ENCODE measurements at regions not wholly inside any gene's neighbourhood (a gene's known extent, or its start where the extent isn't known, plus 50 kb on each side); places are given as distances from the start of the nearest gene placed in this dataset.

DNA sequence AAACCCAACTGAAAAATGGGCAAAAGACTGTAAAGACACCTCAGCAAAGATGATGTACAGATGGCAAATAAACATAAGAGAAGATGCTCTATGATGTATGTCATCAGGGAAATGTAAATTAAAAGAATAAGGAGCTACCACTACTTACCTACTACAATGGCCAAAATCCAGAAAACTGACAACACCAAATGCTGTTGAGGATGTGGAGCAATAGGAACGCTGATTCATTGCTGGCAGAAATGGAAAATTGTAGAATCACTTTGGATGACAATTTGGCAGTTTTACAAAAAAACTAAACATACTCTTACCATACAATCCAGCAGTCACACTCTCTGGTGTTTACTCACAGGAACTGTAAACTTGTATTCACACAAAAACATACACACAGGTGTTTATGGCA lies 222.3 kb upstream of the LDB2 start:
- no peak for TF ChIP-seq EZH2 (IDR thresholded peaks at IDR 0.05; ENCODE audit: low read length, missing control alignments)
- TF ChIP-seq, protein P1, sequence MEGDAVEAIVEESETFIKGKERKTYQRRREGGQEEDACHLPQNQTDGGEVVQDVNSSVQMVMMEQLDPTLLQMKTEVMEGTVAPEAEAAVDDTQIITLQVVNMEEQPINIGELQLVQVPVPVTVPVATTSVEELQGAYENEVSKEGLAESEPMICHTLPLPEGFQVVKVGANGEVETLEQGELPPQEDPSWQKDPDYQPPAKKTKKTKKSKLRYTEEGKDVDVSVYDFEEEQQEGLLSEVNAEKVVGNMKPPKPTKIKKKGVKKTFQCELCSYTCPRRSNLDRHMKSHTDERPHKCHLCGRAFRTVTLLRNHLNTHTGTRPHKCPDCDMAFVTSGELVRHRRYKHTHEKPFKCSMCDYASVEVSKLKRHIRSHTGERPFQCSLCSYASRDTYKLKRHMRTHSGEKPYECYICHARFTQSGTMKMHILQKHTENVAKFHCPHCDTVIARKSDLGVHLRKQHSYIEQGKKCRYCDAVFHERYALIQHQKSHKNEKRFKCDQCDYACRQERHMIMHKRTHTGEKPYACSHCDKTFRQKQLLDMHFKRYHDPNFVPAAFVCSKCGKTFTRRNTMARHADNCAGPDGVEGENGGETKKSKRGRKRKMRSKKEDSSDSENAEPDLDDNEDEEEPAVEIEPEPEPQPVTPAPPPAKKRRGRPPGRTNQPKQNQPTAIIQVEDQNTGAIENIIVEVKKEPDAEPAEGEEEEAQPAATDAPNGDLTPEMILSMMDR (conservative IDR thresholded peaks at IDR 0.05 in 1 of 2, IDR thresholded peaks at IDR 0.05 in 1 of 2; ENCODE audit: low read depth in 1 of 2, low read length in 2 of 2) = no peak
- Histone ChIP-seq H3K79me2 (ENCODE audit: control insufficient read depth, insufficient read depth, low read length) (no peaks in the 10 kb centered on the region), H3K36me3 (ENCODE audit: control insufficient read depth, insufficient read depth, low read length) (no peaks in the 10 kb centered on the region), H2AFZ (ENCODE audit: low read length) (no peak overlapping the region), H3K9ac (ENCODE audit: insufficient read depth, low read length) (no peak overlapping the region), H3K9me3 (ENCODE audit: control insufficient read depth, insufficient read depth, low read depth, low read length) (no peaks in the 10 kb centered on the region), H3K4me3 (replicated peaks in 1 of 4; ENCODE audit: control extremely low read depth in 1 of 4, insufficient read depth in 1 of 4, low read depth in 3 of 4, low read length in 4 of 4) (no peak overlapping the region), H4K20me1 (ENCODE audit: control insufficient read depth, extremely low read depth, insufficient read depth, low read length) (no peaks in the 10 kb centered on the region), H3K27ac (ENCODE audit: insufficient read depth, low read length) (no peak overlapping the region), H3K4me2 (ENCODE audit: extremely low read depth, insufficient read depth, low read length) (no peak overlapping the region), H3K4me1 (ENCODE audit: control insufficient read depth, extremely low read depth, insufficient read depth, low read length) (peaks cover 2% of the 10 kb centered on the region), H3K27me3 (ENCODE audit: control insufficient read depth, insufficient read depth, low read length) (no peaks in the 10 kb centered on the region)
- peak in 1 of 2 donors; percentile 66 for DNase-seq (ENCODE audit: low read depth in 2 of 2)

DNA sequence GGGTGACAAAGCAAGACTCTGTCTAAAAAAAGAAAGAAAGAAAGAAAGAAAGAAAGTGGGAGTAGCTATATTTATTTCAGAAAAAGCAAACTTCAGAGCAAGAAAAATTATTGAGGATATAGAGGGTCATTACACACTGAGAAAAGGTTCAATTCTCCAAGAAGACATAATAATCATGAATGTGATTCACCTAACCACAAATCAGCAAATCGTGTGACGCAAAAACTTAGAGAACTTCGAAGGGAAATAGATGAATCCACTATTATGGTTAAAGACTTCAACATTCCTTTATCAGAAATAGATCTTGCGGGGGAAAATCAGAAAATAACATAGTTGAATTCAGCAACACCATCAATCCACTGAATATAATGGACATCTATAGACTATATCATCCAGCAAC lies 219.3 kb upstream of the LDB2 start:
- H2AFZ ChIP-seq (ENCODE audit: low read length) = no peak overlapping the region
- H3K27me3 ChIP-seq (ENCODE audit: control insufficient read depth, insufficient read depth, low read length) = no peaks in the 10 kb centered on the region
- H3K9me3 ChIP-seq (ENCODE audit: control insufficient read depth, insufficient read depth, low read depth, low read length) = no peaks in the 10 kb centered on the region
- no peaks in the 10 kb centered on the region for H3K36me3 ChIP-seq (ENCODE audit: control insufficient read depth, insufficient read depth, low read length)
- H3K9ac ChIP-seq (ENCODE audit: insufficient read depth, low read length) = no peak overlapping the region
- no peak overlapping the region for H3K4me2 ChIP-seq (ENCODE audit: extremely low read depth, insufficient read depth, low read length)
- TF ChIP-seq, protein P1 (conservative IDR thresholded peaks at IDR 0.05 in 1 of 2, IDR thresholded peaks at IDR 0.05 in 1 of 2; ENCODE audit: low read depth in 1 of 2, low read length in 2 of 2) = no peak
- no peak for TF ChIP-seq EZH2 (IDR thresholded peaks at IDR 0.05; ENCODE audit: low read length, missing control alignments)
- H3K4me3 ChIP-seq (replicated peaks in 1 of 4; ENCODE audit: control extremely low read depth in 1 of 4, insufficient read depth in 1 of 4, low read depth in 3 of 4, low read length in 4 of 4) = no peak overlapping the region
- H3K4me1 ChIP-seq (ENCODE audit: control insufficient read depth, extremely low read depth, insufficient read depth, low read length) = peaks cover 2% of the 10 kb centered on the region
- peak in 1 of 2 donors; percentile 87 for DNase-seq (ENCODE audit: low read depth in 2 of 2)
- no peaks in the 10 kb centered on the region for H4K20me1 ChIP-seq (ENCODE audit: control insufficient read depth, extremely low read depth, insufficient read depth, low read length)
- no peak overlapping the region for H3K27ac ChIP-seq (ENCODE audit: insufficient read depth, low read length)
- H3K79me2 ChIP-seq (ENCODE audit: control insufficient read depth, insufficient read depth, low read length) = no peaks in the 10 kb centered on the region

DNA sequence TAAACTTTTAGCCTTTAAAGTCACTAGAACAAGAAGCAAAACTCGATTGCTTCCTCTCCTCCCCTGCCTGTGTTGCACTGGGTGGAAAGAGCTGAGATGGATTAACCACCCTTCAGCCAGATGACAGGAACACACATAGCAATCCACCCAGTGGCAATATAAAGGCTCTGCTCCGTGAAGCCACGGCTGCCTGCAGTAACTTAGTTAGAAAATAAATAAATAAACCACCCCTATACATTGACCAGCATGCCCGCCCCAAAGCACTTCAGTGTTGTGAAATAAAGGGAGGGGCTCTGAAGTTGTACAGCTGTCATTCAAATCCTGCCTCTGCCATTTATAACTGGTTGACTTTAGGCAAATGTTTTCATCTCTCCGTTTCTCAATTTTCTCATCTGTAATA lies 217.1 kb upstream of the LDB2 start:
- no peak overlapping the region for H3K4me3 ChIP-seq (replicated peaks in 1 of 4; ENCODE audit: control extremely low read depth in 1 of 4, insufficient read depth in 1 of 4, low read depth in 3 of 4, low read length in 4 of 4)

More for the DNA sequence above, 217.1 kb upstream of the LDB2 start:
- DNase-seq (ENCODE audit: low read depth in 2 of 2) = no peak
- Histone ChIP-seq H3K27me3 (ENCODE audit: control insufficient read depth, insufficient read depth, low read length) (no peaks in the 10 kb centered on the region), H3K36me3 (ENCODE audit: control insufficient read depth, insufficient read depth, low read length) (no peaks in the 10 kb centered on the region), H3K4me2 (ENCODE audit: extremely low read depth, insufficient read depth, low read length) (no peak overlapping the region), H3K9ac (ENCODE audit: insufficient read depth, low read length) (no peak overlapping the region), H3K9me3 (ENCODE audit: control insufficient read depth, insufficient read depth, low read depth, low read length) (no peaks in the 10 kb centered on the region), H2AFZ (ENCODE audit: low read length) (no peak overlapping the region), H3K27ac (ENCODE audit: insufficient read depth, low read length) (no peak overlapping the region), H3K4me1 (ENCODE audit: control insufficient read depth, extremely low read depth, insufficient read depth, low read length) (no peaks in the 10 kb centered on the region), H4K20me1 (ENCODE audit: control insufficient read depth, extremely low read depth, insufficient read depth, low read length) (no peaks in the 10 kb centered on the region), H3K79me2 (ENCODE audit: control insufficient read depth, insufficient read depth, low read length) (no peaks in the 10 kb centered on the region)
- TF ChIP-seq, protein P1 (conservative IDR thresholded peaks at IDR 0.05 in 1 of 2, IDR thresholded peaks at IDR 0.05 in 1 of 2; ENCODE audit: low read depth in 1 of 2, low read length in 2 of 2) = no peak
- TF ChIP-seq EZH2 (IDR thresholded peaks at IDR 0.05; ENCODE audit: low read length, missing control alignments) = no peak
